H1 (cell line): ENCODE measurements at regions not wholly inside any gene's neighbourhood (a gene's known extent, or its start where the extent isn't known, plus 50 kb on each side); places are given as distances from the start of the nearest gene placed in this dataset.

ENCODE experiments used
- CBX5 ChIP-seq: fragments of 300-800, 300-1000 bp; sonication (generic); IDR thresholded peaks from 2 replicates; pipeline ENCODE4 v1.7.1; 2016; ENCODE audit warnings: antibody characterized with exemption, low read length, low read depth
- MAX ChIP-seq: IDR thresholded peaks from 2 replicates; pipeline ENCODE4 v1.6.1; 2012; ENCODE audit warnings: inconsistent platforms

DNA sequence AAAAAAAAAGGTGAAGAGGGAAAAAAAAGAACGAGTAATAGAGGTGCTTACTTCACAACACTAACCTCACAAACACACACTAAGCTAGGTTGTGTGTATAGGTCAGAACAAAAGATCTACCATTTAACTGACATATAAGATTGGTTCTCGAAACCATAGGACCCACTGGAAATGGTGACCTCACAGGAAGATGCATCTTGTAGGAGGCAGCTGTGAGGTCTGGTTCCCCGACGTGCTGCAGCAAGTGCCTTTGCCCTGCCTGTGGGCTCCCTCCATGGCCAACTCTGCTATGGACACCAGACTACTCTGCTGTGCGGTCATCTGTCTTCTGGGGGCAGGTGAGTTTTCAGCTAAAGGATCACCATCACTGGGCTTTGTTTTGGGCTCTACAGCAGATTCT, 133.8 kb upstream of the PRSS1 start:
- TF ChIP-seq MAX = no peak
- no peak for TF ChIP-seq CBX5
